ENCODE measurements at regions not wholly inside any gene's neighbourhood (a gene's known extent, or its start where the extent isn't known, plus 50 kb on each side); places are given as distances from the start of the nearest gene placed in this dataset.

DNA sequence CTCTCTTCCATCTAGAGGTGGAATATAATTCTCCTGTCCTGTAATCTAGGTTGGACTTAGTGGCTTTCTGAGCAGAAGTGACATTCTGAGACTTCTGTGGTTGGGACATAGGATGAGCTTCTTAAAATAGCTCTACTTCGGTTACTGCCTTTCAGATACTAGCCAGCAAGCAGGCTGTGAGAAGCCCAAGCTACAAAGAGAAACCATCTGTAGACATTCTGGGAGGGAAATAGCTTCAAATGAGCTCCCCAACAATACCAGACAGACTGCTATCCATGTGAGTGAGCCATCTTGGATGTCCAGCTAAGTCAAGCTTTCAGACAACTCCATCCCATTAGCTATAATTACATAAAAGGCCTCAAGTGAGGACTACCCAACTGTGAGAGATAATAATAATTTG, 568.9 kb downstream of the DMRTA1 start:
- TF ChIP-seq POLR2AphosphoS5 (IDR thresholded peaks at IDR 0.05) (no peak), POLR2A (IDR thresholded peaks at IDR 0.05) (no peak)
- TF ChIP-seq, protein P1, sequence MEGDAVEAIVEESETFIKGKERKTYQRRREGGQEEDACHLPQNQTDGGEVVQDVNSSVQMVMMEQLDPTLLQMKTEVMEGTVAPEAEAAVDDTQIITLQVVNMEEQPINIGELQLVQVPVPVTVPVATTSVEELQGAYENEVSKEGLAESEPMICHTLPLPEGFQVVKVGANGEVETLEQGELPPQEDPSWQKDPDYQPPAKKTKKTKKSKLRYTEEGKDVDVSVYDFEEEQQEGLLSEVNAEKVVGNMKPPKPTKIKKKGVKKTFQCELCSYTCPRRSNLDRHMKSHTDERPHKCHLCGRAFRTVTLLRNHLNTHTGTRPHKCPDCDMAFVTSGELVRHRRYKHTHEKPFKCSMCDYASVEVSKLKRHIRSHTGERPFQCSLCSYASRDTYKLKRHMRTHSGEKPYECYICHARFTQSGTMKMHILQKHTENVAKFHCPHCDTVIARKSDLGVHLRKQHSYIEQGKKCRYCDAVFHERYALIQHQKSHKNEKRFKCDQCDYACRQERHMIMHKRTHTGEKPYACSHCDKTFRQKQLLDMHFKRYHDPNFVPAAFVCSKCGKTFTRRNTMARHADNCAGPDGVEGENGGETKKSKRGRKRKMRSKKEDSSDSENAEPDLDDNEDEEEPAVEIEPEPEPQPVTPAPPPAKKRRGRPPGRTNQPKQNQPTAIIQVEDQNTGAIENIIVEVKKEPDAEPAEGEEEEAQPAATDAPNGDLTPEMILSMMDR (IDR thresholded peaks at IDR 0.05) = no peak

Data from prostate gland (tissue), 2 donors.